ENCODE measurements at regions not wholly inside any gene's neighbourhood (a gene's known extent, or its start where the extent isn't known, plus 50 kb on each side); places are given as distances from the start of the nearest gene placed in this dataset.

DNA sequence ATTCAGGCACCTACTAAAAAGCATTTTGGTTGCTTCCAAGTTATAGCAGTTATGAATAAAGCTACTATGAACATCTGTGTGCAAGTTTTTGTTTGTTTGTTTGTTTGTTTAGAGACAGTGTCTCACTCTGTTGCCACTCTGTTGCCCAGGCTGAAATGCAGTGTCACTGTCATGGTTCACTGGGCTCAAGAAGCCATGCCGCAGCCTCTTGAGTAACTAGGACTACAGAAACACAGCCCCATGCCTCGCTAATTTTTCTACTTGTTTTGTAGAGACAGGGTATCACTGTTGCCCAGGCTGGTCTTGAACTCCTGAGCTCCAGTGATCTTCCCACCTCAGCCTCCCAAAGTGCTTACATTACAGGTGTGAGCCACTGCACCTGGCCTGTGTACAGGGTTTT is 795.9 kb downstream of the EPHA7 start:
- TF ChIP-seq POLR2A (IDR thresholded peaks at IDR 0.05; ENCODE audit: low read depth, low read length) (no peak), TAF1 (IDR thresholded peaks at IDR 0.05; ENCODE audit: borderline replicate concordance, low read depth, low read length) (no peak), POLR2AphosphoS5 (IDR thresholded peaks at IDR 0.05; ENCODE audit: low read depth, low read length) (no peak)
